COLO829 (cell line): ENCODE measurements at regions not wholly inside any gene's neighbourhood (a gene's known extent, or its start where the extent isn't known, plus 50 kb on each side); places are given as distances from the start of the nearest gene placed in this dataset.
"Not testable (repeated sequence)": the region's sequence is repeated elsewhere in the genome, so short reads cannot be mapped to it uniquely, and the experiment has no call there.

Experiments
- DNase-seq: peaks from one replicate; pipeline ENCODE4 v3.0.0; 2012; ENCODE audit warnings: low spot score

DNA sequence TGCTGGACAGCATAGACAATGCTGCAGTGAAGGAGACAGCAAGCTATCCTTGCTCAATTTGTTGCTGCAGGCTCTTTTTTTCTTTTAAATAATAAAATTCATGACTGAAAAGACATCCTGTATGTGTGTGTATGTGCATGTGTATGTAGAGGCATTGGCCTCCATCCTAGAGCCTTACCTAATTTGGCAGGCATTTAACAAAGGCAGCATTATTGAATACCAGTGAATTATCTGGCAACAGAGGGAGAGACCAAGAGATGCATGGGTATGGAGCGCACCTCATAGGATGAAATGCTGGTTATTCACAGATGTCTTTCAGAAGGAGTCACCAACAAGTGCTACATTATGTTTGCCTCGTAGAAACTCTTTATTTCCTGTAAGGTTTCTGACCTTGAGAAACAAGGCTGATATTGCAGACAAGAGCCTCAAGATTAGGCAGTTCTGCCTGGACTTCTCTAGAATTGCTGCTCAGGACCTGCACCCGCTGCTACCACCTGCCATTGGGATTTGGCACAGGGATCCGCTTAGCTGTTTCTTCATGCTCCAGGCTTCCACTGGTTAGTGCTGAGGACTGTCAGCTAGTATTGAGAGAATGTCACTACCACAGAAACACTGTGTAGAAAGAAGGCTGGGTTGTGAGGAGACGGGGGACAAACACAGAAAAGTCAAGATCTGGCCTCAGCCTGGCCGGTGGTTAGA lies 247.7 kb upstream of the RFX3 start:
- DNase-seq: peak; percentile 45

DNA sequence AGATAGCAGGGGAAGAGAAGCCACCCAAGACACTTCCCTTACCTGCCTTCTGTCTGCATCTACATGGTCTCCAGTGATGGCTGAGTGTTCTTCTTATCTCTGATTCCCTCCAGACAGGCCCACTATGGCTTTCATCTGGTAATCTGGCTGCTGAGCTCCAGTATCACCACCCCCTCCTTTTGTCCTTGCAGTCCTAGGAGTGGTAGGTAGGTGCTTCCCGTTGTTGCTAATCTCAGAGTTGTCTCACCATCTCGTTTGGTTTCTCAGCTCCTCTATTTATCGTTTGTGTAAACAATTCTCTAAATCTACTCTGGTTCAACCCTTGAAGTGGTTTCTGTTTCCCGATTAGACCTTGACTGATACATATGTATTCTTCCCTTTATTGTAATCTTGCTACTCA lies 243.8 kb upstream of the RFX3 start:
- no peak for DNase-seq

DNA sequence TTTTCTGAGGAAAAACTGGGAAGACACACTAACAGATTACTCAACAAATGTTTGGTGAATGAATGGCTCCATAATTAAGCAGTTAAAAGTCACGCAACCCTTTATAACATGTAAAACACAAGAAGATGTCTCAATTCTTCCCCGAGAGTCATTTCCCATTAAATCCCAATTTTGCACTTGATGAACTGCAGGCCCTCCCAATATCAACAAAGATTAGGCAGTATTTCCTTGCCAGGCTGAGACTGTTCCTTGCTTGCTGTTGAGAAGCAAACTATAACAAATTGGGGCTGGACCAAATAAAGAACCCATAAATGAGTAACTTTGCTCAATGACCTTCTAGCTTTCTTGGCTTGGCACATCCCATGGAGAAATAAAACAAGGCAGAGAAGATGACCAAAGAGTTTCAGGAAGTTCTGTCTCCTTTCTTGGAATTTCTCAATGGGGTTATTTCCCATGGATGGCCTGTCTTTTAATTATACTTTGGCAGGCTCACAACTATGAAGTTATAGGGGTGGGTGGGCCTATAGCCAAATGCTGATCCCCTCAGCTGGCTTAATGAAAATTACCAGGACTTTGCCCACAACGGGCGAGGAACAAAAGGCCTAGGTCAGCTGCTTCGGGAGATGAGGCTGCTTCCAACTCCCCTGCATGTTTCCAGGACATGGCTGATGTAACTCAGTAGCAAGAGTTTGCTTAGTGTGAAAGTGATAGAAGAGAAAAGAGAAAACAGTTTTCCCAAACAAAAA lies 243.1 kb upstream of the RFX3 start:
- no peak for DNase-seq

DNA sequence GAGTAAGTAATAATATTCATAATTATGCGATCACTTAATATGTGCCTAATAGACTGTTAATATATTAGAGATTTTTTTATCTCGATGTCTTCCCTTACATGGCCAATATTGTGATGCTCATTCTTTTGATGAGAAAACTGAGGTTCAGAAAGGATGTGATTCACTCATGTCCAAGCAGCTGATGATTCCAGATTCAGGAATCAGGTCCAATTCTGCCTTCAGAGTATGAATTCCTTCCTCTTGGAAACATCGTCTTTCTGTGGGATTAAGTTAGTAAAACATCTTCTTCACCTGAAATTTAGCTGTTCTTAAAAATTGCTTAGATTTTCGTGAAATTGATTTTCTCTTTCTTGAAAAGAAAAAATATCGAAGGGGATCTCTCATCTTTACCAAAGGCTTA lies 242.5 kb upstream of the RFX3 start:
- DNase-seq: no peak

DNA sequence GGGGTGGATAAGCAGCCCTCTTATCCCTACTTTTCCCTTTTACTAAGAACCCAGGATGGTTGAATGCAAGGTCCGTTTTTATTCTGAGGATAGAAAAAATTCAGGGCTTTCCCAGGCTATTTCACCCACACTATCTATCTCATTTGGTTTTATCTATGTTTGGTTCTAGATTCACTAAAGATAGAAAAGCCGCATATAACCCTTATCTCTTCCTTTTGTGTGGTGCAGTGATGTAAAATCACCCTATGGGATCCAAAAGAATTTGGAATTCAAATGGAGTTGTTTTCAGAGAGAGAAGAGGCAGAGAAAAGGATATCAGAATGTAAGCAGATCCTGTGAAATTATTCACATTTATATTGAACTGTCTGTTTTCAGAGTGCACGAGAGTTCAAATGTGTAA lies 236.3 kb upstream of the RFX3 start:
- DNase-seq: no peak

DNA sequence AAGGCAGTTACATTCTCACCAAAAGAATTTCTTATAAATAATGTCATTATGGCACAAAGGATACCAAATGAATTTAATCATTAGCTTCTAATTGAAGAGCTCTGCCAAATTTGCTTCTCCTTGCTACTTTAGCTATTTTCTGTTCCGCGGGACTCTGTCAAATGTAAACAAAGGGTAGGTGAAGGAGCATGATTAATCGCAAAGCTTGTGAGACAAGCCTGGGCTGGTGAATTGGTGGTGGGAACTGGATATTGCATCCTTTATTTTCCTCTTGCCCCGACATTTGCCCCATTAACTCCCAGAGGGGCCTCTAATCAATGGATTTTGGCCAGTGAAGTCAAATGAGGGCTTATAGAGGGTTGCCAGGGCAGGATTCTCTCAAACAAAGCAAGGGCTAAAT lies 234.2 kb upstream of the RFX3 start:
- no peak for DNase-seq

DNA sequence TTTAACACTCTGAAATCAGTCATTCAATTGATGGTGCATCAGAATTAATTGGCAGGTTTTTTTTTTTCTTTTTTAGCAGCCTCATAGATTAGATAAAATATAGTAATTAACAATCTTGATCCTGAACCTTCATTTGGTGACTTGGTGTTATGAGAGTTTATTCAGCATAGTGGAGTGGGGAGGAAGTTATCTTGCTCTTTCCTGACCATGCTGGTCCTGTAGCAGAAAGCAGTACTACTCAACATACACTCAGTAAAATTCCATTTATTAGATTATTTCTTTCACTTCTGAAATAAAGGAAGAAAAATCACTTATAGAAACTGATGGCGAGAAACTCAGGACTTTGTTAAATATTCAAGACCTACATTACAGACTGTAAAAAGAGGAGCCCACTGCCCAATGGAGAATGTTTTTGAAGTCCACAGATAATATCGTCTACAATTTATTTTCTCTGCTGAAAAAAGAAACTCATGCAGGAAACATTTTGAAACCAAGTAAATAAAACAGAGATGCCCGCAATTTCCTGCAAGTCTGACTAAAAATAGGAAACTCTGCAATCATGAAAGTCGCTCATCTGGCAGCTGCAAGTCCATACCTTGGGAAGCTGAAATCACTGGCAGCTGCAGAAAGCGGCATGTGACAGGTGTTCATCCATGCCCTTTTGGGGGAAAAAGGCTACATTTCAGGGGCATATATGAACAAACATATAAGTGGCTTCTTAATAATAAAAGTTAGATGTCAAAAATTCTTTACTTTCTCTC lies 233.2 kb upstream of the RFX3 start:
- DNase-seq: no peak

DNA sequence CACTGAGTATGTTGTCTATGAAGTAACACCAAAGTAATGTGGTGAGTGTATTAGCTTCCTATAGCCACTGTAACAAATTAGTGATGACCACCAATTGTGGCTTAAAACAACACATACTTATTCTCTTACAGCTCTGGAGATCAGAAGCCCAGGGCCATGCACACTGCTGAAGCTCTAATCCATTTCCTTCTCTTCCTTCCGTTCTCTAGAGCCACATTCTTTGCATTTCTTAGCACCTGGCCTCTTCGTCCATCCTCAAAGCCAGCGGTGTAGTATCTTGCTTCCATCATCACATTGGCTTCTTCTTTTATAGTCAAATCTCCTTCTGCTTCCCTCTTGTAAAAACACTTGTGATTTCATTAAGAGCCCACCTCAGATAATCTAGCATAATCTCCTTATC lies 230.3 kb upstream of the RFX3 start:
- no peak for DNase-seq

DNA sequence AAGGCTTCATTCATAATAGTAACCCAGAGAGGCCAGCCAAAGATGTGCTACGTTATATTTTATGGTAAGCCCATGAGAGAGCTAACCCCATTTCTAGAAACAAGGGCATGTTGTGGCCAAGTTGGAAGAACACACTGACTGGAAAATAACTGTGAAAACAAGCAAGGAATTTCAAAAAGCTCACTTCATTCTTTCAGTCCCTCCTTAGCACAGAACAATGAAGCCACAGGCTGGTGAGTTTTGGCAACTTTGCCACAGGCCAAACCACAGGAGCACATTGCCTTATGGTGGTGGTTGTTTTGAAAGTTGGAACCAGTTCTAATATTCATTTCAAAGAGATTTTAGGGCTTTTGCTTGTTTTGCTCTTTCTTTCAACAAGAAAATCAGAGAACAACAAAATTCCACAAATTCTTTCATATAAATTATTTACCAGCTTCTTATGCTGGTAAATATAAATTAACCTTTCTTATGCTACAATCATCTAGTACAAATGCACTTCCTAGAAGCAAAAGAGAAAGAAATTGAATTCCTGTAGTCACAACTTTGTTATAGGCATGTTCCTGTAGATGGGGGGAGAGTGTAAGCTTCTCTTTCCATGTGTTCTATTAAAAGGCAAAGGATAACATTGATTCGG lies 225.4 kb upstream of the RFX3 start:
- no peak for DNase-seq

DNA sequence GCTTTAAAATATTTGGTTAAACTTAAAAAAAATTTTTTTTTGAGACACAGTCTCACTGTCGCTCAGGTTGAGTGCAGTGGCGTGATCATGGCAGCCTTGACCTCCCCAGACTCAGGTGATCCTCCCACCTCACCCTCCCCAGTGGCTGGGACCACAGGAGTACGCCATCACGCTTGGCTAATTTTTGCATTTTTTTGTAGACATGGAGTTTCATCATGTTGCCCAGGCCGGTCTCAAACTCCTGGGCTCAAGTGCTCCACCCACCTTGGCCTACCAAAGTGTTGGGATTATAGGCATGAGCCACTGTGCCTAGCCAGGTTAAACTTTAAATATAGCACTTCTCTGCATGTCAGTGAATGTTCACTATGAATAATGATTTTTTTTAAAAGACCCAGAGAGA lies 224.5 kb upstream of the RFX3 start:
- DNase-seq: no peak

DNA sequence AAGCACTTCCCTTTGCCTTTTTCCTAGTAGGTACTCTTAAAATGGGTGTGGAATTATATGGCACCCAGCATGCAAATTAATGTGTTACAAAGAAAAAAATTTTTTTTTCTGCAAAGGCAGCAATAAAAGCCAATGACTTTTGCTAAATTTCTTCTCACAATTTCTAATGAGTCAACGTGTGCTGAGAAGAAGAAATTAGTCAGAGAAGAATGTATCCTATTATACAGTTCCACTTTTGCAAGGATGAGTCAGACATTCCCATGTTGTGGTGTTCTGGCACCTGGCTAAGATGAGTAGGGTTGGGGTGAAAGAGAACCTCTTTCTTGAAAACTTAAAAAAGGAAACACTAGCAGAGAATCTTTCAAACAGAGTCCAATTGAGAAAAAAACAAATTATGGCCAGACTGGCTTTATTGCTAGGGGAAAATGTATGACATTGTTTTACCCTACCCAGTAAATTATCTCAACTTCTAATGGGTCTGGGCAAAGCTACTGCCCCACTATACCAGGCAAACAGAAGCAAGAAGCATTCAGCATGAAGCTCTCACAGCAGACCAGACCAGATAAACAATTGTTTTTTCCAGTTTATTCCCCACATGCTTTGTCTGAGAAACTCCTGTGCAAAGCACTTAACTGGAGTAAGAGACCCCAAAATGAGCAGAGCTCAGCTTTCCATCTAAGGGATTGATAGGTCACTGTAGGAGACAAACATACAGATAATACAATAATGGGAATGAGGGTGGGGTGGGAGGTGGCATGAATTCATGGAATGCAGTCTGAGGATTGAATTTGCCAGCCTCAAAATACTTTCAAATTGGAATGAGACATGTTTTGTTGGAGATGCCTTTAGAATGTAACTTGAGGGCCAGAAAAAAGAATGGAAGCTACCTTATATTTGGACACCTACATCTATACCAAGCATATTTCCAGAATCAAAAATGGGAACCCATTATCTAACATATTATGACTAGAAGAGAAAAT lies 220.8 kb upstream of the RFX3 start:
- DNase-seq: peak; percentile 84

DNA sequence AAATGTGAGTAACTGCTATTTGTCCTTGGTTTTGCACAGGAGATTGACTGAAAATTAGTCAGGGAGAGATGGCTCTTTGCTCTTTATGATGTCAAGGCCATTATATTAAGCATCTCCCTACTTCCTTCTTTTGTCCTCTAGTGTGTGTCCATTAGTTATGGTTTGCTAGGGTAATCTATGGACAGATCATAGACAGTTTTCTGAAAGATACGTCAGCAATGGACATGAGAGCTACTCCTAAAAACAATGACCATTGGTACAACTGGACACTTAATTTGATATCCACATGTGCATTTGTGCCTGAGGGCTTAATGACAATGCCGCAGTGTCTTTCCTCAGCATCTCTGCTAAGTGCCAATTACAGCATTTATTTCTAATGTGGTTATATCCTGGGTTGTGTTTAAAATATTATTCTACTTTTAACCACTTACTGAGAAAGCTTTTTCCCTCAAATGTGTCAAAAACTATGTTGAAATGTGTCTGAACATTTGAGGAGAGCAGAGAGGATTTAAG lies 218.2 kb upstream of the RFX3 start:
- no peak for DNase-seq

DNA sequence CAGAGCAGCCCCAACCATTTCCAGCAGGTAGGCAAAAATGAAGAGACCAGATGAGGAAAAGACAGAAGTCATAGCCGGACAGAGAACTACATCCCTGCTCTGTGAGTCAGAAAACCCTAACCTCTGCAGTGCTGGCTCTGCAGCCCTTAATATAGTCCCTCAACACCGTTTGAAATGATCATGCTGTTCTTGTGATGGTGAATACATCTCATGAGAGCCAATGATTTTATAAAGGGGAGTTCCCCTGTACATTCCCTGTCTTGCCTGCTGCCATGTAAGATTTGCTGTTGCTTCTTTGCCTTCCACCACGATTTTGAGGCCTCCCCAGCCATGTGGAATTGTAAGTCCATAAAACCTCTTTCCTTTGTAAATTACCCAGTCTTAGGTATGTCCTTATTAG lies 216.8 kb upstream of the RFX3 start:
- DNase-seq: no peak

DNA sequence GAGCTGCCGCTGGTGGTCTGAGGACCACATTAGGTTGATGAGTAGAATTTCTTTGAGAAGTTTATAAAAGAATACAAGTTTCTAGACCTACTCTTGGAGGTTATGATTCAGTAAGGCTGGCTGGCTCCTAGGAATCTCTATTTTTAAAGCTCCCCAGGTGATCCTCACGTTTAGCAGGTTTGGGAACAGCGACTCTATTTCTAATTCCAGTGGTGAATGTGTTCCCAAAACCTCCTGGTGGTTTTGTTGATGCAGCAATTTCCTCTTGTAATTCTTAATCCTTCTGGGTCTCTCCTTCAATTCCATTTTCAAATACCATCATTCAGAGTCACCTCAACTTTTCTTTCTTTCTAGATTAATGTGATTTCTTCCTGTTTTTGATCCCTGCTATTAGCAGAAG lies 215.9 kb upstream of the RFX3 start:
- no peak for DNase-seq

DNA sequence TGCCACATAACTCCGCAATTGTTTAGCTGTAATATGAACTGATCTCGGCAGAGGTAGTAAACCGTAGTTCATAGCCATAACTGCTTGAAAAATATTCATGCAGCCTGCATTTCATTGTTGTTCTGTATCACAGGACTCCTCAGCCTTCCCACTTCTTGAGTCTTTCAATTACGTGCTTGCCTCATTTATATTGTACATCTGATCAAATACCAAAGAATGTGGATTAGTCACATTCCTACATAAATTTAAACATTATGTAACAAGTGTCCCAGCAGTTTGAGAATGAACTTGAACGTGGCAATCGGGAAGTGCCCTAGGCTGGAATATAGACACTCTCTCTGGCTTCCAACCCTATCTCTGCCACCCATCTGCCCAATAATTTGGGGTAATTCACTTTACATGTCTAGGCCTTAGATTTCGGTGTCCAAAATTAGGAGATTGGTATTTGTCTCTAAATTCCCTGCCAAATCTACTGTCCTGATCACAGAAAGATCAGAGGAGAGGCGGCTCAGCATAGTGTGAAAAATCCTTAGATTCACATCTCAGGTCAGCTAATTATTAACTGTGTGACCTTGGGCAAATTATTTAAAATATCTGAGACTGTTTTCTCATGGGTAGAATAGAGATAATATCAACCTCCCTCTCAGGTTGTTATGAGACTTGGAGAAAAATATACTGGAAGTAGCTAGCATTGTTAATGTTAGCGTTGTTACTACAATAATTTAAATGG lies 215.1 kb upstream of the RFX3 start:
- no peak for DNase-seq

DNA sequence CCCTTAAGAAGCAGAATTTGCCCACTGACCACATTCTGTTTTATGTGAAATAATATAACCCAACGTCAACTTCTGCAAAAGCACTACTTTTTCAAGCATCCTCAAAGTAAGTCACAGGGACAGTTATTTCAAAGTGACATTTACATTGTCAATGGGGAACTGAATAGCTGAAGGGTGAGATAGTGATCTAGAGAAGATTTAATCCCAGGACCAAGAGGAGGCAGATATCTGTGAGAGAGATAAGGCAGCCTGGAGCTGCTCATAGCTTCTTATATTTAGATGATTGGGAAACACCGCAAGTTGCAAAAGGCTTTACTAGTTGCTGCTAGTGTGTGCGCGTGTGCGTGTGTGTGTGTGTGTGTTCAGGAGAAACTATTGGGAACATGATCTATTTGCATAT lies 210.4 kb upstream of the RFX3 start:
- DNase-seq: no peak

DNA sequence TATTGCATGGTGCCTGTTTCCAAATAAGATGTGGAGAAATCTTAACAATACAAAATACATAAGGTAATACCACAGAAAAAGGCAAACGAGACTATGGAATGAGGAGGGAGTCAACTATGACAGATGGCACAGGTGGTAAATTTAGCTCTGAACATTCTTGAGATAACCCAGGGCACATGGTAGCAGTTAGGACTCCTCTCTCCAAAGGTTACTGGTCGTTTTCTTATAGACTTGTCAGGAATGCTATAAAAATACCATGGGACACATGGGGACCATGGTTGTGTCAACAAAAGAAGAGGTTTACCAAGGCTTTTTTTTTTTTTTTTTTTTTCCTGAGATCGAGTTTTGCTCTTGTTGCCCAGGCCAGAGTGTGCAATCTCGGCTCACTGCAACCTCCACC lies 209.4 kb upstream of the RFX3 start:
- no peak for DNase-seq

DNA sequence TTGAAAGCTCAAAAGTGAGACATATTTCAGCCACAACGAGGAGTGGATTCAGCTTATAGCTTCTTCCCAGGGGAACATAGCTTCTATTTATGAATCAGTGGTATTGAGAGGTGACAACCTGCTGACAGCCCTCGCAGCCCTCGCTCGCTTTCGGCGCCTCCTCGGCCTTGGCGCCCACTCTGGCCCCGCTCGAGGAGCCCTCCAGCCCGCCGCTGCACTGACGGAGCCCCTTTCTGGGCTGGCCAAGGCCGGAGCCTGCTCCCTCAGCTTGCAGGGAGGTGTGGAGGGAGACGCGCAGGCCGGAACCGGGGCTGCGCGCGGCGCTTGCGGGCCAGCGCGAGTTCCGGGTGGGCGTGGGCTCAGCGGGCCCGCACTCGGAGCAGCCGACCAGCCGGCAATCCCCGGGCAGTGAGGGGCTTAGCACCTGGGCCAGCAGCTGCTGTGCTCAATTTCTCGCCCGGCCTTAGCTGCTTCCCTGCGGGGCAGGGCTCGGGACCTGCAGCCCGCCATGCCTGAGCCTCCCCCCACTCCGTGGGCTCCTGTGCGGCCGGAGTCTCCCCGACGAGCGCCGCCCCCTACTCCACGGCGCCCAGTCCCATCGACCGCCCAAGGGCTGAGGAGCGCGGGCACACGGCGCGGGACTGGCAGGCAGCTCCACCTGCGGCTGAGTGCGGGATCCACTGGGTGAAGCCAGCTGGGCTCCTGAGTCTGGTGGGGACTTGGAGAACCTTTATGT lies 207.9 kb upstream of the RFX3 start:
- DNase-seq: not testable (repeated sequence)

DNA sequence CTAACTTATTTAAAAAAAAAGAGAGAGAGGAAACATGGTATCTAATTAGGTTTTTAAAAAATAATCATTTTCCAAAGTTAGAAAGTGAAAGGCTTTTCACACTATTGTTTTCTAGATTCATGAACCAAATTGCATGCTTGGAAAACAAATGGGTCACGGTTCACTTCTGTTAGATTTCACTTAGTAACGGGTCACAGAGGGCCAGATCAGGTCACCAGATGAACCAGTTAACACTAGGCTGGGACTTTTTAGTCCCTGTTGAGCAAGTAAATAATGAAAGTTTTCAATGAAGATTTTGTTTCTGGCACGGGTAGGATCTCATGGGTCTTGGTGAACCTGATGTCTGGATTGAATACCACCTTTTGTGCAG lies 207.2 kb upstream of the RFX3 start:
- DNase-seq: no peak
